SK-N-SH treated with all-trans-retinoic acid at 6 μM for 48 hours (cell line): ENCODE measurements at regions not wholly inside any gene's neighbourhood (a gene's known extent, or its start where the extent isn't known, plus 50 kb on each side); places are given as distances from the start of the nearest gene placed in this dataset.

Experiments
- ATAC-seq: fragments of 200-7000 bp; cut with Tn5 transposase; 3 replicates; pipeline ENCODE4 v1.9.1; 2020; ENCODE audit warnings: mild to moderate bottlenecking, moderate library complexity
- ARNTL ChIP-seq: fragments of 450-650 bp; formaldehyde crosslinking; IDR thresholded peaks from 2 replicates; pipeline ENCODE4 v1.5.0; 2020; ENCODE audit warnings: low read depth, mild to moderate bottlenecking, moderate library complexity, borderline replicate concordance
- BACH2 ChIP-seq: fragments of 250-450 bp; sonication (Bioruptor Pico); IDR thresholded peaks from 2 replicates; pipeline ENCODE4 v1.9.0; 2021; ENCODE audit warnings: mild to moderate bottlenecking, borderline replicate concordance
- CSDC2 ChIP-seq: fragments of 250-450 bp; sonication (Bioruptor Pico); IDR thresholded peaks from 2 replicates; pipeline ENCODE4 v1.5.0; 2020; ENCODE audit warnings: mild to moderate bottlenecking, moderate library complexity
- CSRNP3 ChIP-seq: fragments of 250-450 bp; sonication (Bioruptor Pico); IDR thresholded peaks from 2 replicates; pipeline ENCODE4 v1.5.1; 2021; ENCODE audit warnings: mild to moderate bottlenecking, moderate library complexity
- ESRRG ChIP-seq: fragments of 250-450 bp; sonication (Bioruptor Pico); IDR thresholded peaks from 2 replicates; pipeline ENCODE4 v1.6.1; 2021; ENCODE audit warnings: mild to moderate bottlenecking
- GLIS3 ChIP-seq: fragments of 250-450 bp; sonication (Bioruptor Pico); IDR thresholded peaks from 2 replicates; pipeline ENCODE4 v1.5.0; 2020; ENCODE audit warnings: mild to moderate bottlenecking, moderate library complexity
- ISL1 ChIP-seq: fragments of 250-450 bp; sonication (Bioruptor Pico); IDR thresholded peaks from 2 replicates; pipeline ENCODE4 v2.1.2; 2022; ENCODE audit warnings: mild to moderate bottlenecking, moderate library complexity
- OSR1 ChIP-seq: fragments of 250-450 bp; sonication (Bioruptor Pico); IDR thresholded peaks from 2 replicates; pipeline ENCODE4 v1.8.0; 2022; ENCODE audit warnings: moderate library complexity, mild to moderate bottlenecking, inconsistent platforms
- PATZ1 ChIP-seq: fragments of 250-450 bp; sonication (Bioruptor Pico); IDR thresholded peaks from 2 replicates; pipeline ENCODE4 v1.8.0; 2020; ENCODE audit warnings: mild to moderate bottlenecking, moderate library complexity, borderline replicate concordance
- PPARA ChIP-seq: fragments of 250-450 bp; sonication (Bioruptor Pico); IDR thresholded peaks from 2 replicates; pipeline ENCODE4 v1.5.0; 2020; ENCODE audit warnings: mild to moderate bottlenecking, borderline replicate concordance
- RARB ChIP-seq: fragments of 250-450 bp; sonication (Bioruptor Pico); IDR thresholded peaks from 2 replicates; pipeline ENCODE4 v1.8.0; 2021; ENCODE audit warnings: mild to moderate bottlenecking, moderate library complexity
- SNAI2 ChIP-seq: fragments of 250-450 bp; sonication (Bioruptor Pico); IDR thresholded peaks from 2 replicates; pipeline ENCODE4 v1.5.0; 2020; ENCODE audit warnings: mild to moderate bottlenecking, moderate library complexity
- TCF4 ChIP-seq: fragments of 250-450 bp; sonication (Bioruptor Pico); IDR thresholded peaks from 2 replicates; pipeline ENCODE4 v1.8.0; 2021; ENCODE audit warnings: mild to moderate bottlenecking, moderate library complexity, borderline replicate concordance
- TOX ChIP-seq: fragments of 250-450 bp; sonication (Bioruptor Pico); IDR thresholded peaks from 2 replicates; pipeline ENCODE4 v1.8.0; 2021; ENCODE audit warnings: mild to moderate bottlenecking, moderate library complexity, borderline replicate concordance
- TSHZ2 ChIP-seq: fragments of 250-450 bp; sonication (Bioruptor Pico); IDR thresholded peaks from 2 replicates; pipeline ENCODE4 v1.5.0; 2020; ENCODE audit warnings: mild to moderate bottlenecking, moderate library complexity
- ZFP3 ChIP-seq: fragments of 250-450 bp; sonication (Bioruptor Pico); IDR thresholded peaks from 2 replicates; pipeline ENCODE4 v1.5.0; 2020; ENCODE audit warnings: mild to moderate bottlenecking, moderate library complexity
- ZFP30 ChIP-seq: fragments of 450-650 bp; formaldehyde crosslinking; IDR thresholded peaks from 2 replicates; pipeline ENCODE4 v1.5.0; 2022; ENCODE audit warnings: mild to moderate bottlenecking, moderate library complexity
- ZNF565 ChIP-seq: fragments of 450-650 bp; formaldehyde crosslinking; conservative IDR thresholded peaks from 2 replicates; pipeline ENCODE4 v1.5.0; 2020; ENCODE audit warnings: low read depth, mild to moderate bottlenecking, moderate library complexity
- ZNF70 ChIP-seq: fragments of 450-650 bp; formaldehyde crosslinking; IDR thresholded peaks from 2 replicates; pipeline ENCODE4 v1.5.0; 2020; ENCODE audit warnings: mild to moderate bottlenecking, moderate library complexity
- ZNF8 ChIP-seq: fragments of 450-650 bp; formaldehyde crosslinking; IDR thresholded peaks from 2 replicates; pipeline ENCODE4 v1.5.0; 2020; ENCODE audit warnings: mild to moderate bottlenecking, moderate library complexity
- TF ChIP-seq, protein P1 (sequence below): fragments of 250-450 bp; sonication (Bioruptor Pico); IDR thresholded peaks from 2 replicates; pipeline ENCODE4 v1.8.0; 2021; ENCODE audit warnings: low read depth, mild to moderate bottlenecking, moderate library complexity, borderline replicate concordance
- TF ChIP-seq, protein P2 (sequence below): fragments of 250-450 bp; sonication (Bioruptor Pico); IDR thresholded peaks from 2 replicates; pipeline ENCODE4 v1.5.1; 2020; ENCODE audit warnings: low read depth, mild to moderate bottlenecking, moderate library complexity

- no peak for ATAC-seq
- no peak for TF ChIP-seq RARB (CRISPR knock-in tag)
- no peak for TF ChIP-seq ESRRG (CRISPR knock-in tag)
- no peak for TF ChIP-seq PPARA
- no peak for TF ChIP-seq PATZ1 (CRISPR knock-in tag)
- no peak for TF ChIP-seq ZFP3 (CRISPR knock-in tag)
- TF ChIP-seq ARNTL (CRISPR knock-in tag) = no peak
- TF ChIP-seq CSDC2 = no peak
- TF ChIP-seq BACH2 (CRISPR knock-in tag) = no peak
- no peak for TF ChIP-seq GLIS3 (CRISPR knock-in tag)
- TF ChIP-seq TCF4 (CRISPR knock-in tag) = no peak
- no peak for TF ChIP-seq OSR1
- no peak for TF ChIP-seq TOX
- TF ChIP-seq SNAI2 (CRISPR knock-in tag) = no peak
Observed at GRCh38 chr6:66478705-66479104, 771.7 kb upstream of the EYS start.

DNA sequence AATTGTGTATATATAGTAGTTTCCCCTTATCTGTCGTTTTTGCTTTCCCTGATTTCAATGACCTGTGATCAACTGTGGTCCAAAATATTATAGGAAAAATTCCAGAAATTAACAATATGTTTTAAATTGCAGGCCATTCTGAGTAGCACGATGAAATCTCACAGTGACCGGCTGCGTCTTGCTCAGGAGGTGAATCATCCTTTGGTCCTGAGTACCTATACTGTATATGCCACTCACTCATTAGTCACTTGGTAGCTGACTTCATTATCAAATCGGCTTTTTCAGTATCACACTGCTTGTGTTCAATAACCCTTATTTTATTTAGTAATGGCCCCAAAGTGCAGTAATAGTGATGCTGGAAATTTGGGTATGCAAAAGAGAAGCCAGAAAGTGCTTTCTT is 728.3 kb upstream of the EYS start:
- no peak for TF ChIP-seq ISL1 (CRISPR knock-in tag)
- TF ChIP-seq, protein P1, sequence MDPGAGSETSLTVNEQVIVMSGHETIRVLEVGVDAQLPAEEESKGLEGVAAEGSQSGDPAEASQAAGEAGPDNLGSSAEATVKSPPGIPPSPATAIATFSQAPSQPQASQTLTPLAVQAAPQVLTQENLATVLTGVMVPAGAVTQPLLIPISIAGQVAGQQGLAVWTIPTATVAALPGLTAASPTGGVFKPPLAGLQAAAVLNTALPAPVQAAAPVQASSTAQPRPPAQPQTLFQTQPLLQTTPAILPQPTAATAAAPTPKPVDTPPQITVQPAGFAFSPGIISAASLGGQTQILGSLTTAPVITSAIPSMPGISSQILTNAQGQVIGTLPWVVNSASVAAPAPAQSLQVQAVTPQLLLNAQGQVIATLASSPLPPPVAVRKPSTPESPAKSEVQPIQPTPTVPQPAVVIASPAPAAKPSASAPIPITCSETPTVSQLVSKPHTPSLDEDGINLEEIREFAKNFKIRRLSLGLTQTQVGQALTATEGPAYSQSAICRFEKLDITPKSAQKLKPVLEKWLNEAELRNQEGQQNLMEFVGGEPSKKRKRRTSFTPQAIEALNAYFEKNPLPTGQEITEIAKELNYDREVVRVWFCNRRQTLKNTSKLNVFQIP (CRISPR knock-in tag) = no peak
- TF ChIP-seq BACH2 (CRISPR knock-in tag) = no peak
- TF ChIP-seq SNAI2 (CRISPR knock-in tag) = no peak
- no peak for TF ChIP-seq ZFP3 (CRISPR knock-in tag)
- no peak for TF ChIP-seq CSRNP3 (CRISPR knock-in tag)
- no peak for TF ChIP-seq PATZ1 (CRISPR knock-in tag)
- TF ChIP-seq TOX = no peak
- TF ChIP-seq ZNF565 (CRISPR knock-in tag) = no peak
- ATAC-seq = no peak

- ATAC-seq = peak; percentile 90
- TF ChIP-seq ZFP30 (CRISPR knock-in tag) = 0 out of 2 replicates have a peak, but pooled peaks have one; percentile 30
- no peak; the same call in 1 of the 2 replicates for TF ChIP-seq ZNF70 (CRISPR knock-in tag)
- peak; percentile 64; the same call in 1 of the 2 replicates for TF ChIP-seq ESRRG (CRISPR knock-in tag)
- peak; percentile 94 for TF ChIP-seq ISL1 (CRISPR knock-in tag)
- no peak for TF ChIP-seq RARB (CRISPR knock-in tag)
- no peak for TF ChIP-seq OSR1
- TF ChIP-seq, protein P1 (CRISPR knock-in tag) = peak; percentile 73; the same call in 1 of the 2 replicates
- TF ChIP-seq ZNF8 (CRISPR knock-in tag) = peak; percentile 43; the same call in 1 of the 2 replicates
- peak; percentile 86 for TF ChIP-seq SNAI2 (CRISPR knock-in tag)
- no peak for TF ChIP-seq ARNTL (CRISPR knock-in tag)
- peak; percentile 100 for TF ChIP-seq TCF4 (CRISPR knock-in tag)
- peak; percentile 63 for TF ChIP-seq TOX
- TF ChIP-seq, protein P2, sequence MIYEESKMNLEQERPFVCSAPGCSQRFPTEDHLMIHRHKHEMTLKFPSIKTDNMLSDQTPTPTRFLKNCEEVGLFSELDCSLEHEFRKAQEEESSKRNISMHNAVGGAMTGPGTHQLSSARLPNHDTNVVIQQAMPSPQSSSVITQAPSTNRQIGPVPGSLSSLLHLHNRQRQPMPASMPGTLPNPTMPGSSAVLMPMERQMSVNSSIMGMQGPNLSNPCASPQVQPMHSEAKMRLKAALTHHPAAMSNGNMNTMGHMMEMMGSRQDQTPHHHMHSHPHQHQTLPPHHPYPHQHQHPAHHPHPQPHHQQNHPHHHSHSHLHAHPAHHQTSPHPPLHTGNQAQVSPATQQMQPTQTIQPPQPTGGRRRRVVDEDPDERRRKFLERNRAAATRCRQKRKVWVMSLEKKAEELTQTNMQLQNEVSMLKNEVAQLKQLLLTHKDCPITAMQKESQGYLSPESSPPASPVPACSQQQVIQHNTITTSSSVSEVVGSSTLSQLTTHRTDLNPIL (CRISPR knock-in tag) = peak; percentile 79
- TF ChIP-seq GLIS3 (CRISPR knock-in tag) = peak; percentile 90
- TF ChIP-seq ZNF565 (CRISPR knock-in tag) = 0 out of 2 replicates have a peak, but pooled peaks have one; percentile 28
- TF ChIP-seq CSDC2 = no peak
- TF ChIP-seq CSRNP3 (CRISPR knock-in tag) = peak; percentile 98
- peak; percentile 95 for TF ChIP-seq TSHZ2 (CRISPR knock-in tag)
Observed at GRCh38 chr6:66429210-66429609, 722.2 kb upstream of the EYS start.
